ENCODE measurements at regions not wholly inside any gene's neighbourhood (a gene's known extent, or its start where the extent isn't known, plus 50 kb on each side); places are given as distances from the start of the nearest gene placed in this dataset.

- H3K4me1 ChIP-seq (ENCODE audit: control insufficient read depth, insufficient read depth, low read length) = no peaks in the 10 kb centered on the region
- H3K4me3 ChIP-seq (ENCODE audit: low read length) = no peak overlapping the region
- no peak overlapping the region for H3K9ac ChIP-seq (ENCODE audit: low read length)
- H3K36me3 ChIP-seq (ENCODE audit: control insufficient read depth, insufficient read depth, low read length, severe bottlenecking) = no peaks in the 10 kb centered on the region
- H3K9me3 ChIP-seq (ENCODE audit: control insufficient read depth, low read length) = no peaks in the 10 kb centered on the region
- no peak for DNase-seq (ENCODE audit: low read depth)
- H3K27me3 ChIP-seq (replicated peaks; ENCODE audit: control insufficient read depth, insufficient read depth, low read length) = no peaks in the 10 kb centered on the region
Measured at GRCh38 chr1:88204612-88205167, 479.4 kb upstream of the PKN2 start.

DNA sequence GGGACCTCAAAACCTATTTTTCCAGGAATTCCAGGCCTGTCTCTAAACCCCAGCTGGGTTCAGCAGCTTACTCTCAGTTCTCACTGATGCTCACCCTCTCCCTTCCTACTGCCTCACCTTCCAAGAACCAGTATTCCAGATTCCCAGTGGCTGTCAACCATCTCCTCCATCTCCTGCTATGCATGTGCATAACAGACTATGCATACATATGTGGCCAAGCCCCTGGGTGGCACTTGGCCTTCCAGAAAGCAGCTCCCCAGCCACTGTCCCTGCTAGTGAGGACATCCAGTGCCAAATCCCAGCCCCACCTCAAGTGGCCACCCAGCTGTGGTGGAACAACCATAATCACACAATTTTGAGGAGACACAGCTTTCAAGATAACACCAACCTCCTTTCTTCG lies 475.7 kb upstream of the PKN2 start:
- Histone ChIP-seq H3K4me1 (ENCODE audit: control insufficient read depth, insufficient read depth, low read length) (no peaks in the 10 kb centered on the region), H3K4me3 (ENCODE audit: low read length) (no peak overlapping the region), H3K36me3 (ENCODE audit: control insufficient read depth, insufficient read depth, low read length, severe bottlenecking) (no peaks in the 10 kb centered on the region), H3K9ac (ENCODE audit: low read length) (no peak overlapping the region), H3K9me3 (ENCODE audit: control insufficient read depth, low read length) (no peaks in the 10 kb centered on the region), H3K27me3 (replicated peaks; ENCODE audit: control insufficient read depth, insufficient read depth, low read length) (no peaks in the 10 kb centered on the region)
- DNase-seq (ENCODE audit: low read depth) = no peak

GRCh38 chr1:88210103-88210787 lies 473.8 kb upstream of the PKN2 start:
- Histone ChIP-seq H3K9ac (ENCODE audit: low read length) (no peak overlapping the region), H3K4me1 (ENCODE audit: control insufficient read depth, insufficient read depth, low read length) (no peaks in the 10 kb centered on the region), H3K27me3 (replicated peaks; ENCODE audit: control insufficient read depth, insufficient read depth, low read length) (no peaks in the 10 kb centered on the region), H3K9me3 (ENCODE audit: control insufficient read depth, low read length) (no peaks in the 10 kb centered on the region), H3K36me3 (ENCODE audit: control insufficient read depth, insufficient read depth, low read length, severe bottlenecking) (no peaks in the 10 kb centered on the region), H3K4me3 (ENCODE audit: low read length) (no peak overlapping the region)
- DNase-seq (ENCODE audit: low read depth) = no peak

DNA sequence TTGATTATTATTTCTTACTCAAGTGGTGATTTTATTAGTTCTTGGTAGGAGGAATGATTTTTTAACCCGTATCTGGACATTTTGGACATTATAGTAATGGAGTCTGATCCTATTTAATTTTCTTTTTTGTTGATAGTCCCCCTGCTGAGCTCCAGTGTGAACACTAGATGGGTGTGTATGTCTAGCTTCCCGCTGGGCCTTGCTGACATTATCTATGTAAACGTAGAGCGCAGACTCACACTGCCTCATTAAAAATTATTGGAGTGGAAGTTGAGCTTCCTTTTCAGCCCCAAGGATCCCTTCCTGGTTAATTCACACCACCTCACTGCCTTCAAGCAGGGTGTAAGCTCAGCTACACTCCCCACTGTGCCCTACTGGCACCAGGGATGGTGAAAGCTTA lies 467.6 kb upstream of the PKN2 start:
- DNase-seq (ENCODE audit: low read depth) = no peak
- no peak overlapping the region for H3K9ac ChIP-seq (ENCODE audit: low read length)

GRCh38 chr1:88217386-88217785 lies 466.7 kb upstream of the PKN2 start:
- no peaks in the 10 kb centered on the region for H3K36me3 ChIP-seq (ENCODE audit: control insufficient read depth, insufficient read depth, low read length, severe bottlenecking)
- H3K4me1 ChIP-seq (ENCODE audit: control insufficient read depth, insufficient read depth, low read length) = no peaks in the 10 kb centered on the region
- no peaks in the 10 kb centered on the region for H3K27me3 ChIP-seq (replicated peaks; ENCODE audit: control insufficient read depth, insufficient read depth, low read length)
- DNase-seq (ENCODE audit: low read depth) = no peak
- no peak overlapping the region for H3K4me3 ChIP-seq (ENCODE audit: low read length)
- no peak overlapping the region for H3K9ac ChIP-seq (ENCODE audit: low read length)
- no peaks in the 10 kb centered on the region for H3K9me3 ChIP-seq (ENCODE audit: control insufficient read depth, low read length)

More for the DNA sequence above, 467.6 kb upstream of the PKN2 start:
- no peaks in the 10 kb centered on the region for H3K36me3 ChIP-seq (ENCODE audit: control insufficient read depth, insufficient read depth, low read length, severe bottlenecking)
- H3K27me3 ChIP-seq (replicated peaks; ENCODE audit: control insufficient read depth, insufficient read depth, low read length) = no peaks in the 10 kb centered on the region
- H3K9me3 ChIP-seq (ENCODE audit: control insufficient read depth, low read length) = no peaks in the 10 kb centered on the region
- H3K4me1 ChIP-seq (ENCODE audit: control insufficient read depth, insufficient read depth, low read length) = no peaks in the 10 kb centered on the region
- no peak overlapping the region for H3K4me3 ChIP-seq (ENCODE audit: low read length)

DNA sequence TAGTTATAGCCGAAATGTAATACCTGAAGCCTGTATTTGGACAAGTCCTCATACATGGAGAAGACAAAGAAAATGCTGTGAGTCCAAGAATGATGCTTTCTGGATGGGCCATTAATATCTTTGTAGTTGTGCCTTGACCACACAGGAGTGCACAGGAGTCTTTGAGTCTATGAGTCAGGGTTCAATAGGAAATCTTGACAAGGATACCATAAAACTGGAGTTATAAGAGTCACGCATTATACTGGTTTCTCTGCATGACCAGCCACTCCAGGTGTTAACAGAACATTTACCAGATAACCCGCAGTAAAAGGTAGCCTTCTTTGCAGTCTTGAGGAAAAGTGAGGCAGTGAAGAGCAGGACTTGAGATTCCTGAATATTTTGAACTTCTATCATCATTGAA lies 464.6 kb upstream of the PKN2 start:
- H3K9ac ChIP-seq (ENCODE audit: low read length) = no peak overlapping the region
- no peaks in the 10 kb centered on the region for H3K36me3 ChIP-seq (ENCODE audit: control insufficient read depth, insufficient read depth, low read length, severe bottlenecking)
- H3K4me1 ChIP-seq (ENCODE audit: control insufficient read depth, insufficient read depth, low read length) = no peaks in the 10 kb centered on the region
- no peaks in the 10 kb centered on the region for H3K27me3 ChIP-seq (replicated peaks; ENCODE audit: control insufficient read depth, insufficient read depth, low read length)
- DNase-seq (ENCODE audit: low read depth) = no peak
- no peak overlapping the region for H3K4me3 ChIP-seq (ENCODE audit: low read length)
- H3K9me3 ChIP-seq (ENCODE audit: control insufficient read depth, low read length) = no peaks in the 10 kb centered on the region

GRCh38 chr1:88221411-88221810 lies 462.7 kb upstream of the PKN2 start:
- H3K27me3 ChIP-seq (replicated peaks; ENCODE audit: control insufficient read depth, insufficient read depth, low read length) = no peaks in the 10 kb centered on the region
- H3K36me3 ChIP-seq (ENCODE audit: control insufficient read depth, insufficient read depth, low read length, severe bottlenecking) = no peaks in the 10 kb centered on the region
- H3K9me3 ChIP-seq (ENCODE audit: control insufficient read depth, low read length) = no peaks in the 10 kb centered on the region
- no peak overlapping the region for H3K9ac ChIP-seq (ENCODE audit: low read length)
- no peaks in the 10 kb centered on the region for H3K4me1 ChIP-seq (ENCODE audit: control insufficient read depth, insufficient read depth, low read length)
- no peak for DNase-seq (ENCODE audit: low read depth)
- no peak overlapping the region for H3K4me3 ChIP-seq (ENCODE audit: low read length)

DNA sequence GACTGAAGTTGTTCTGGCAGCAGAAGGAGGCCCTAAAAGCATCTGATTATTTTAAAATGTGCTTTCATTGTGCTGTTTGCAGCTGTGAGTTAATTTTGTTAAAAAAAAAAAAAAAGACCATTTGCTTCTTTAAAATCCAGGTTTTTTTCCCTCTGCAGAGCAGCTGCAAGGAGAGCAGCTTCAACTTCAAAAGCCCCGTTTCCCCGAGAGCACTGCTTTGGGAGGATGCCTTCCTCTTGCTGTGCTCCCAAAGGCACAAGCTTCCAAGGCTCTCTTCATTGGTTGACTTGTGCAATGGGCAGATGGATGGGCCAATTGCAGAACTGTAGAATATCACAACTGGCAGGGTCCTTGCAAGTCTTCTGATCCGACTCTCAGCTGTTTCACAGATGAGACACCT lies 459.2 kb upstream of the PKN2 start:
- Histone ChIP-seq H3K36me3 (ENCODE audit: control insufficient read depth, insufficient read depth, low read length, severe bottlenecking) (no peaks in the 10 kb centered on the region), H3K4me3 (ENCODE audit: low read length) (no peak overlapping the region), H3K9ac (ENCODE audit: low read length) (no peak overlapping the region), H3K4me1 (ENCODE audit: control insufficient read depth, insufficient read depth, low read length) (no peaks in the 10 kb centered on the region), H3K27me3 (replicated peaks; ENCODE audit: control insufficient read depth, insufficient read depth, low read length) (no peaks in the 10 kb centered on the region), H3K9me3 (ENCODE audit: control insufficient read depth, low read length) (no peaks in the 10 kb centered on the region)
- DNase-seq (ENCODE audit: low read depth) = no peak

GRCh38 chr1:88228114-88228513 lies 456.0 kb upstream of the PKN2 start:
- Histone ChIP-seq H3K4me3 (ENCODE audit: low read length) (no peak overlapping the region), H3K27me3 (replicated peaks; ENCODE audit: control insufficient read depth, insufficient read depth, low read length) (no peaks in the 10 kb centered on the region), H3K9me3 (ENCODE audit: control insufficient read depth, low read length) (no peaks in the 10 kb centered on the region), H3K9ac (ENCODE audit: low read length) (no peak overlapping the region), H3K36me3 (ENCODE audit: control insufficient read depth, insufficient read depth, low read length, severe bottlenecking) (no peaks in the 10 kb centered on the region), H3K4me1 (ENCODE audit: control insufficient read depth, insufficient read depth, low read length) (no peaks in the 10 kb centered on the region)
- DNase-seq (ENCODE audit: low read depth) = no peak

- Histone ChIP-seq H3K36me3 (ENCODE audit: control insufficient read depth, insufficient read depth, low read length, severe bottlenecking) (no peaks in the 10 kb centered on the region), H3K9ac (ENCODE audit: low read length) (no peak overlapping the region), H3K9me3 (ENCODE audit: control insufficient read depth, low read length) (no peaks in the 10 kb centered on the region), H3K27me3 (replicated peaks; ENCODE audit: control insufficient read depth, insufficient read depth, low read length) (no peaks in the 10 kb centered on the region), H3K4me1 (ENCODE audit: control insufficient read depth, insufficient read depth, low read length) (no peaks in the 10 kb centered on the region), H3K4me3 (ENCODE audit: low read length) (no peak overlapping the region)
- no peak for DNase-seq (ENCODE audit: low read depth)
Measured at GRCh38 chr1:88230126-88230525, 453.9 kb upstream of the PKN2 start.

GRCh38 chr1:88237058-88237457 lies 447.0 kb upstream of the PKN2 start:
- DNase-seq (ENCODE audit: low read depth) = peak; percentile 11
- H3K4me1 ChIP-seq (ENCODE audit: control insufficient read depth, insufficient read depth, low read length) = peaks cover 8% of the 10 kb centered on the region
- peaks cover 8% of the 10 kb centered on the region for H3K9me3 ChIP-seq (ENCODE audit: control insufficient read depth, low read length)
- no peak overlapping the region for H3K4me3 ChIP-seq (ENCODE audit: low read length)
- no peaks in the 10 kb centered on the region for H3K27me3 ChIP-seq (replicated peaks; ENCODE audit: control insufficient read depth, insufficient read depth, low read length)
- H3K9ac ChIP-seq (ENCODE audit: low read length) = no peak overlapping the region
- no peaks in the 10 kb centered on the region for H3K36me3 ChIP-seq (ENCODE audit: control insufficient read depth, insufficient read depth, low read length, severe bottlenecking)

GRCh38 chr1:88239205-88239604 lies 444.9 kb upstream of the PKN2 start:
- peaks cover 8% of the 10 kb centered on the region for H3K9me3 ChIP-seq (ENCODE audit: control insufficient read depth, low read length)

More at GRCh38 chr1:88239205-88239604, 444.9 kb upstream of the PKN2 start:
- Histone ChIP-seq H3K4me3 (ENCODE audit: low read length) (no peak overlapping the region), H3K27me3 (replicated peaks; ENCODE audit: control insufficient read depth, insufficient read depth, low read length) (no peaks in the 10 kb centered on the region), H3K9ac (ENCODE audit: low read length) (no peak overlapping the region), H3K4me1 (ENCODE audit: control insufficient read depth, insufficient read depth, low read length) (peaks cover 8% of the 10 kb centered on the region), H3K36me3 (ENCODE audit: control insufficient read depth, insufficient read depth, low read length, severe bottlenecking) (no peaks in the 10 kb centered on the region)
- no peak for DNase-seq (ENCODE audit: low read depth)
